HG03097 (cell line): ENCODE measurements at regions not wholly inside any gene's neighbourhood (a gene's known extent, or its start where the extent isn't known, plus 50 kb on each side); places are given as distances from the start of the nearest gene placed in this dataset.
A peak's percentile ranks its signal among the peaks of the same experiment; 100 is the strongest.

ENCODE experiments used
- ATAC-seq: cut with Tn5 transposase; IDR thresholded peaks from one replicate; pipeline ENCODE4 v1.9.1; 2021; ENCODE audit not compliant: unreplicated experiment, low FRiP score

DNA sequence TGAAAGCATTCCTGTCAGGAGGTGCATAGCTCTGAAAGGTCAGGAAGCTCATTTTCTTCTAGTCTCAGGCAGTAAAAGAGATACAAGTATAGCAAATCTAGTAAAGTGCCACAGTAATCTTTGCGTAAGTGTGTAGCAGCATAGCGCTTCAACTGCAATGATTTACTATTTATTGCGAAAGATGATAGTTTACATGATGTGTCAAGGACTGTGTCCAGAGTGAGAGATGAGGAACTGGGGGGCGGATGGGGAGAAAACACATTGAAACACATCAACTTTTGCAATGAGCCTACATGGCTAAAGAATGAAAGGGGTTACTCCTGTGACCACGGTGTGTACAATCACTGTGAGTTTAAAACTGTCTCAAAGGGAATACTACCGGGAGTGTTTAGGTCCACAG lies 644.4 kb downstream of the GALR1 start:
- no peak for ATAC-seq

DNA sequence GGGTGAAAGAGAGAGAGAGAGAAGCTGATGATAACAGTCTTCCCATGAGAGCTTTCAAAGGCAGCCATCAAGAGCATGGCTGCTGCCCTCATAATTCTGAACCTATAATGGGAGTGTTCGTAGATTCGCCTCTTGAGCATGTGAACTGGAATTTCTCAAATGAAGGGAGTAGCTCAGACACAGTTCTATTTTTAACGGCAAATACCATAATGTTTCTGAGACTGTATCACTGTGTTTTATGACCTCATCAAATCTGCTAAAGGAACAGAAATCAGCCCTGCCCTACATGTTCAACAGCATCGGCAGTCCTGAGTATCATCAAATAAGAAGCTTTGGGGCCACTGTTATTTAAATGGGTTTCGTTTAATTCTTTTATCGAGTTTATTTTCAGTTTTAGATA lies 645.6 kb downstream of the GALR1 start:
- no peak for ATAC-seq

DNA sequence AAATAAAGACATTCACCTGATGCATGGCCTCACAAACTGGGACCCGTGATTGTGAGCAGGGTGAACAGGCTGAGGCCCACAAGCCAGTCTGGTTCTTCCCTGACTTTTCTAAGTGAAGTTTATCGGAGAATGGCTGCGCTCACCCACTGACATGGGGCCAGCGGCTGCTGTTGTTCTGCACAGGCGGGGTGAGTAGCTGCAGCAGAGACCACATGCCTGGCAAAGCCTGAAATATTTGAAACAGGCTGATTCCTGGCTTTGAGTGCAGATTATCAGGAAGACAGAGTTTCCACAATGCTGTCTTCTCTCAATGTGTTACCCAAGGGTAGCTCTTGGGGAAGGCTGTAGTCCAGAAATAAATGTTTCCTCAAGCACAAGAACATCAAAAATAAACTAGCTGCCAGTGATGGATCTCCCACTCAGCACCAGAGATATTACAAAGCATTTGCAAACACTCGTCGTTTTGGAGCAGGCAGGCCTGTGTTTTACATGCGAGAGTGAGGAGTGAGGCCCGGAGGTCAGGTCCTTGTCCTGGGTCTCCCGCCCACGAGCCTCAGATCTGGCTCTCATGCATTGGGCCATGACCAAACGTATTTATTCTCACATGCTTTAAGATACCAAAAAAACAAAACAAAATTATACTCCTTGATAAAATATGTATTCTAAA lies 647.1 kb downstream of the GALR1 start:
- no peak for ATAC-seq

DNA sequence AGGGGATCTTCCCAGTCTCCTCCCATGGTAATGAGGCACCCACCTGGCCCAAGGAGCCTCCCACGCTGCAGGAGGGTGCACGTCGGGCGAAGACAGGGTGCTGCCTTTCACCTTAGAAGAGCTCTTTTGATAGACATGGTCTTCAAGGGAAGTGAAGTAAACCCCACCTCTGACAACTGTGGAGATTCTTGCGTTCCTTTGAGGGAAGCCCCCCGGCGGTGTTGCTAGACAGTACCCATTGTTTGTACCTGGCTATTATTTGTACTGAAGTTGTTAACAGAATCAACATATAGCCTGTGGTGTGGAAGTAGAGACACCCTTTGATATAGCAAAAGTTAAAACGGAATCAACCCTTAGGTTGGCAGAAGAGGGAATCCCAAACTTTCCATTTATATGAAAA lies 648.0 kb downstream of the GALR1 start:
- ATAC-seq = no peak

DNA sequence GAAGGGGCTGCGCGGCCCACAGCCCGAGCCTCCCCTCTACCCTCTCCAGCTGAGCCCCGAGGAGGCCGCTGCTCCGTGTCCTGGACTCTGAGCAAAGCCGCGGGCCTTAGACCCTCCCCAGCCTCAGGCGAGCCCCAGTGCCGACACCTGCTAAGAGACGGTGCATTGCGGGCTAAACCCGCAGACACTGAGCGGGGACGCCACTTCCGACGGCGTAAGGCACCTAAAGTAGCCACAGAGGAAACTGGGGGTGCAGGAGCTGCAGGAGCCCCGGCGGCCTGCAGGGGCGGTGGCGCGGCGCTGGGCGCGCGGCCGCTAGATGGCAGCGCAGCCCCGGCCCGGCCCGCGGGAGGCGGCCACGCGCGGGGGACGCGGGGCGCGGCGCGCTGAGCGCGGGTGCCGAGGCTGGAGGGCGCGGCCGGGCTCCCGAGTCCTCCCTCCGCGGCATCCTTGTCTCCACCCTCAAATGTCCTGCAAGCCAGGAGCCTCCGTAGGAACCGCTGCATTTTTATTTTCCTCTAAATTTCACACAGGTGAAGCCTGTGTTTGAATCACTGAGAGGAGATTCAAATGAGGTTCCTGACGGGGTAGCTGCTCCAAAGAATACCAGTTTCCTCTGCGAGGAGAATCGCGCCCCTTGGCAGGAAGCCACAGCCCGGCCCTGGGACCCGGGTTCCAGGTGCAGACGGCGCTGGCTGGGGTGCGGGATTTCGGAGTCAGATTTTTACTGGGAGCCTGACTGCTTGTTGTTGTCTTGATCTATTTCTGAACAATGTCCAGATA lies 650.5 kb downstream of the GALR1 start:
- peak; percentile 99 for ATAC-seq

DNA sequence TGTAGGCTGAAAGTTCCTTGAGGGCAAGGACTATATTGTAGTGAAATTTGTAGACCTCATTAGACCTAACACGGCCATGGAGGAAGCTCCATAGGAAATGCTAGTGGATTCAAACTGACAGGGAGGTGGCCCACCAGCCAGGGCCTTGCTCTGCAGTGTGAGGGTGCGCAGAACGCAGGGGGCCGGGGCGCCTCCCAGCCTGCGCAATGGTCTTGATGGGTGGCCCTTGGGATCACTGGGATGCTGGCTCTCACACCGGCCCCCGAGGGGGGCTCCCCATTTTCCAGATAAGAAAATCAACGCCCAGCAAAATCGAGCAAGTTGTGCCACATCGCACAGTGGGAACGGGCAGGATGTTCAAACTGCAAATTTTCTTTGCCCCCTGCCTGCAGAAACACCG lies 655.4 kb downstream of the GALR1 start:
- ATAC-seq = no peak

DNA sequence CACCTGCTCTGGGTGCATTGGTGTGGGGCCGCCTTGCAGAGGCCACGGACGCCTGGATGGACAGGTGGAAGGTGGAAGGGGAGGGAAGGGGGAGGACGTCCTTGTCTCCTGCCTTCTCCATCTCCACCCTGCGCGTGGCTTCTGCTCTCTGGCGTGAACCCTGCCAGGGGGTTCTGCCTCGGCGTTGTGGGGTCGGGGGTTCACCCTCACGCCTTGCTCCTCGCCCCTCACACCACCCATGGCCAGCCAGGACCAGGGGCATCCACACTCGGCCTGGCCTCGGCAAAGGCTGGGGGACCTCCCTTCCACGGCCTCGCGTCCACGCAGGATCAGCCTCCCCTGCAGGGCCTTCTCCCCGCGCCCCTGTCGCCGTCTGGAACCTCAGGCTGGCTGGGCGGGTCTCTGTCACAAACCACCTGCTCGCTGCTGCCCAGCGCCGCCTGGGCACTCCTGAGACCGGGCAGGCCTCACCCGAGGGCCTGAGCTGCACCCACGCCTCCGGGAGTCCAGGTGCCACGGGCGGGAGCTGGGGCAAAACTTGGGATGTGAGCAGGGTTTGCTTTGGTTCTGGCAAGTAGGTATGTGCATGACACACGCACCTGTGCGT lies 655.9 kb downstream of the GALR1 start:
- ATAC-seq = no peak

DNA sequence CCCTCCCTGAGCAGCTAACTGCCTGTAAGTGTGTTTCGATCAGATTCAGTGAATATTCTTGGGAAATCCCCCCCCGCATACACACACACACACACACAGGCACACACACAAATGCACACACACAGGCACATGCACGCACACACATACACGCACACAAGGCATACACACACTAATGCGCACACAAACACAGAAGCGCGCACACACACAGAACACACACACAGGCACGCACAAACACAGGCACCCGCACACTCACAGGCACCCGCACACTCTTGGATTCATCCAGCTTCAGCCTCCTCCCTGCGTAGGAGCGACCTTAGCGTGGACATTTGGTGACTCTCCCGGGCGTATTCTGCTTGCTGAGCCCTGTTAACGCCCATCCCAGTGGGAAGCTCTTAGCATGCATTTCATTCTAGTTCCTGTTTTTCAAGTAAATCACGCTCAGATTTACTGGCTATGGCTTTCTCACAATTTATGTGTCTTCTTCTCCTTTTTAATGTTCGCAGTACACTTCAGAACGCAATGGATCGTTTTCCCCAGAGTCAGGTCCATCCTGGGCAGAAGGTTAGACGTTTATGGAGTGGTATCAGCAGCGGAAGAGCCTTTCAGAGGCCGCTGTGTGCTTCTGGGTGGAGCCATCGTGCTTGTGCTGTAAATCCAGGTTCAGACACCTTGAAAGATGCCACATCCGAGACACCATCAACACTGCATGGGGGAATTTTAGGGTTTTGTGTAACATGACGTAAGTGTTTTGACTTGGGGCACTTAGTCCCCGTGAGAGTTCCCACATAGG lies 656.6 kb downstream of the GALR1 start:
- no peak for ATAC-seq

DNA sequence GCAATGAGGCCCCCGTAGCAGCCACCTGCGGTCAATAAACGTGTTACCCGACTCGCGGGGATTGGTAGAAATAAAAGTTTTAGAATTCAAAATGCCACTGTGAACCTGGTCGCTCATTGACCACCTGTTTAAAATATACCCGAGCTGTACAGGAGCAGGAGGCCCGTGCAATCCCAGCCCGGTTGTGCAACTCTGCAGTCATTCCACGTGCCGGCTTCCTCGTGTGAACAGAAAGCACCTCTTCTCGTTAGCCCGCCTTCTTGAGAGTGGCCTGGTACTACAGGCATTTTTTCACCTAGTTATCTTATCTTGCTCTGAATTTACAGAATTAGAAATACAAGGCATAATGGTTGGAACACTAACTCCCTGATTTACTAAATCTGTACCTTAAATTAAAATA lies 660.7 kb downstream of the GALR1 start:
- no peak for ATAC-seq

DNA sequence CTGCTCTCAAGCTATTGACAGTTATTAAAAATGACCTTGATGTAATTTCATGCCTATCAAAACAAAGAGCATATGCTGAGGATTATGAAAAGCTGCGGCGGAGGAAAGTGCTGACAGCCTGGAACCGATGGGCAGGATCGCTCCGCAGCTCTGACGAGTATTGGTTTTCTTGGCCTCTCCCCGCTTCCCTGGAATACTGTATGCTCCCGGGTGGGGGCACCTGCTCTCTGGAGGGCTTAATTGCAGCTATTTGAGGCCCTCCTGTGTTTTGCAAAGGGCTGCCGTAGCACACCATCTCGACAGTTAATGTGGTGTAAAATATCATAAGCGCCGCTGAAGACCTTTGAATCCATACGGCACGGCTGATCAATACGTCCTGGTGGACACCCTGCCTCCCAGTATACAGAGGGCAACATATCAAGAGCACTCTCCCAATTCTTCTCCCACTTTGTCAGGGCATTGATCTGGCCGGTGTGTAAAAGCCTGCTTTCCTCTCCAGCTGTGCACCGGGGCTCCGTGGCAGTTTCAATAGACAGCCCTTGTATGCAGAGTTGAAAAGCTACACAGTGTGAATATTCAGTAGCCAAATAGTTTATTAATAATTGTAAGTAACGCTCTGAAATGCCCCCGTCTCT lies 662.4 kb downstream of the GALR1 start:
- ATAC-seq = no peak

DNA sequence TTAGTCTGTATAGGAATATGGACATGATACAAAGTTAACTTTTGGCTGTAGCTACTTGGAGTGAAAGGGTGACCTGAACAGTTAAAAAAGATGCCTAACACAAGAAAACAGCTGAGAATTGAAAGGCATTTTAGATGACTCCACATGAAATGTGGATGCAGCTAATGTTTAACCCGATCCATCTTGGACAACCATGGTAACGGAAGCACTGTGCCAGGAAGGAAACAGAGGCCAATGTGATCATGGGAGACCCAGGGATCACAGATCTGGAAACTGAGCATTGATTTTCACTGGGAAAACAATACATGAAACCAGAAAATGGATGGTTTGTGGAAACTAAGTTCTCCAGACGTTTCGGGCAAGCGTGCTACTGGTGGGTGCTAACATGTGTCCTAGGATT lies 669.1 kb downstream of the GALR1 start:
- ATAC-seq = no peak

DNA sequence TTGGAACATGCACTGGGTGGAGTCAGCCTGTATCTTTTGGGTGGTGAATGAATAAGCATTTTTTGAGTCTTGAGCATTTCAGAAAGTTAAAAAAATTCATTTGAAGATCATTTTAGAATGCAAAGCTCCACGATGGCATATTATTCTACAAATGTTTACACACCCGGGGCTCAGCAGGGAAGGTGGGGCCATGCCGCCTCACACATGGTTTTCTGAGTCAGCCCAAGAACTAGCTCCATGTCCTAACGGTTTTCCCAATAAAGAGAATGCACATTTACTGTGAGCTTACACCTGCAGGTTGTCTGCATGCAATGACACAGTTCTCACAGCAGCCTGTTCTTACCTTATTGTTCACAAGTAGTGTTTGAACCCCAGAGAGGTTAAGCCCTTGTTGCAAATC lies 670.3 kb downstream of the GALR1 start:
- ATAC-seq = no peak

DNA sequence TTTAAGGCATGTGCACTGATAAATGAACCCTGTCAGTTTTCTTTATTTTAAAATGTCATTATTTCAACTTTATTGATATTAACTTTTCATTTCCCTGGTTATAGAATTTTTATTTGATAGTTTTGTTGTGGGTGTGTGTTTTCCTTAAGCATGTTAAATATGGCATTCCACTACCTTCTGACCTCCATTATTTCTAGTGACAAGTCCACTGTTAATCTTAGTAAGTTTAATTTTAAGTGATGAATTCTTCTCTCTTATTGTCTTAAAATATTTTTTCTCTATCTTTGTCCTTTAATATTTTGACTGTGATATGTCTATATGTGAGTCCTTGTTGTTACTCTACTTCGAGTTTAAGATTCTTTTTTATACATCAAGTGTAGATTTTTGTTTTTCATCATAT lies 685.7 kb downstream of the GALR1 start:
- no peak for ATAC-seq

DNA sequence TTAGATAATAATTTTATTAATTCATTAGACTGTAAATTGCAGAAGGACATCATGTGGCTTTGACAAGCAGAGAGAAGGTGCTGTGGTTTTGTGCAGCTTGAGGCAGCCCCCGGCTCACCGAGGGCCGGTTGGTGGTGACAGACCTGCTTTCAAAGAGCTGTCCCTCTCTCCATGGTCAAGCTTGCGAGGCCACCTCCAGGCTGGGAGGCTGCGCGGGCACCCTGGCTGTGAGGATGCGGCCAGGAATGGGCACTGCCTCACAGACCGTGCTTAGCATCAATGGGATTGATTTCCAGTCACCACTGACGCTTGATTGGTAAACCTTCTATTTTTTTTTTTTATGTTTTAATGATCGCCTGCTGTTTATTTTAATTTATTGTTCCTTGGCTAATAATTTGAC lies 690.9 kb downstream of the GALR1 start:
- no peak for ATAC-seq

DNA sequence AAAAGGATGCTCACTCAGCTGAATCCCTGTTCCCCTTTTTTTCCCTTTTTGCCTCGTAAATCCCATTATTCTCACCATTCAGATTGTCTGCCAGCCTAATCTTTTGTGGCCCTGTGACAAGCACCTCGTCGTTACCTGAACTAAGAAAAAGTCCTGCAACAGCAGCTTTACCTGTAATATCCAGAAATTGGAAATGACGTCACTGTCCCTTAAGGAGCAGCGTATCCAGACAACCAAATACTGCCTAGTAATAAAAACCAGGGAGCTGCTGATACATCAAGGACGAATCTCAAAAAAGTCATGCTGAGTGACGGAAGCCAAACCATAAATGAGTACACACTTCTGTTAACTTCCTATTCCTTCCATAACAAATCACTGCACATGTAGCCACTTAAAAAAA lies 694.9 kb downstream of the GALR1 start:
- ATAC-seq = no peak

DNA sequence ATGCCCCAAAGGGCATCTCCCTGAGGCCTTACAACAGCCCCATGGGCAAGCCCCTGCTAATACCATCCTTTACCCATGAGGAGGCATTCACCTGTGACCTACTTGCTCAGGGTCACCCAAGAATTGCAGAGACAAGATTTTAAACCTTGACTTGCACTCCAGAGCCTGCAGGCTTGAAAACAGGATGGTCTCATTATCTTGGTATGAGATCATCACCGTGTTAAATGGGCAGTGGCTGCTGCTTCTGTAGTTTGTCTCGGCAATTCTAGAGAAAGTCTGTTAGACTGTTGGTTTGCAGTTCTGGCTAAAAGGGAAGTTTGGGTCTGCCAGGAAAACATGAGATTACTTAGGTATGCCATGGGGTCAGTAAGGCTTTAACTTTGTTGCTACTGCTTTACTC lies 698.9 kb downstream of the GALR1 start:
- ATAC-seq = no peak

DNA sequence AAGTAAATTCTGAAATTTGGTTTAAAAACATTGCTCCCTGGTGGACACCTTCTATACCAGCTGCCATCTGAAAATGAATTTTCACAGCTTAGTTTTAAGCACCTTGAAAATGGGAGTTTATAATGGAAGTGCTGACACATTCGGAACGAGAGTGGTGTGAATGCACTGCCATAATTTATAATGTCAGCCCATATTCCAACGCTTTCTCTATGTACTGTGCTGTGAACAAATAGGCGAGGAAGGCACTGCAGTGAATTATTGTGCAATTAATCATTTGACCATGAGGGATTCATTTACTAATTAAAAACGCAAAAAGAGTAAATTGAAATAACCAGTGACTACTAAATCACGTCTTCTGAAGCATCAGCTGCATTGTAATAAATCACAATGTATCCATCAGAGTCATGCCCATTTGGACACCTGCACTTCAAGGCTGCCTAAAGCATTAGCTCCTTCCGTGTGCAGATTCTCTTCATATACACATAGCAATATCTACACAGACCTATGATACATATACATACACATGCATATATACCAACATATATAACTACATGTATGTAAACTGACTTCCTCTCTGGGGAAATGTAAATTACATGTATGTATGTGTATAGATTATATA lies 699.8 kb downstream of the GALR1 start:
- no peak for ATAC-seq

DNA sequence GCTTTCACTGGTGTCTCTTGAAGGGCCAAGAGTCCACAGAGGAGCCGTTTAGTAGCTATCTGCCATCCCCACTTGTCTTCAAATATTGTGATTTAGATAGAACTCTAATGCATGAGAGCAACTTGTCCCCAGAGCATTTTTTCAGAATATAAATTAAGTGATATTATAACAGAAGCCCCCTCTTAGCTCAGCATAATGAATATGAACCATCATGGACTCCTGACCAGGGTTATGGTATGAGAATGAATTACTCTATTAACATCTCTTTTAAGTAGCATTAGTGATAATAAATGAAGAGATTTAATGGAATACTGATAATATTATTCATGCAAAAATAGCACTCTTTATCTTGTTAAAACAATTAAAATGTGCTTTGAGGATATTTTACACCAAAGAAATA lies 709.6 kb downstream of the GALR1 start:
- ATAC-seq = no peak

DNA sequence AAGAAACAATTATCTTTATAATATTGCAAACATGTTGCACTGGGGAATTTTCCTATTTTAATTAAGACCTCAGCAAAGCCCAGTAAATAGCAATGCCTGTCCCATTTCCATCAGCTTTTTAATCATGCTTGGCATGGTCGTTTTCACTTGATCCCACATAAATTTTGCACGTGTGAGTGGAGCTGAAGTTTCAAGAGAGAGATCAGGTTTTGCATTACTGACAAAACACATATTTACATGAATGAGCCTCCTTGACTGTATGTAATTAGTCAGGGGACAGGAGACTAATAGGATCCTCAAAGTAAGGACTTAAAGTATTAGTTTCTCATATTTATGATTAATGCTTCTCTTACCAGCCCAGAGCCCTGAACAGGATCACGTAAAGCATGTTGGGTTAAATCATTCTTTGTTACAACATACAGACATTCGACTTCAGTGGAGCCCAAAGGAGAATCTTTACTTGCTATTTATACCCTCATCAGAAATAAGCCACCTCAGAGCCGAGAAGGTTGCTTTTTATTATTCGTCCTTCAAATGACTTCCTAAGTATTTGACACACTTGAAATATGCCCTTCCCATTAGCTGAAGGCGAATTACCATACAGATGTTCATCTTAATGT lies 711.3 kb downstream of the GALR1 start:
- ATAC-seq = no peak

DNA sequence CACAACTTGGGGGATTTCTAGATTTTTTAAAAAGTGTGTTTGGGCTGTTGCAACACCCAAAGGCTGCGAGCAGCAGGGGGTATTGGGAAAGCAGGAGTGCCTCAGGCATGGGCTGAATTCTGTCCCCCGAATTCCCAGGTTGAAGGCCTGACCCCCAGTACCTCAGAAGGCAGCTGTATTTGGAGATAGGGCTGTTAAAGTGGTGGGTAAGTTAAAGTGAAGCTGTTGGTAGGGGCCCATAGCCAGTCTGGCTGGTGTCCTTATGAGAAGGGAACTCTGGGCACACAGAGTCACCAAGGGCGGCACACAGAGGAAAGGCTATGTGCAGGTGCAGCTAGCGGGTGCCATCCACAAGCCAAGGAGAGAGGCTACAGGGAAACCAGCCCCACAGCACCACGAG lies 717.4 kb downstream of the GALR1 start:
- ATAC-seq = no peak
